HL-60 (cell line): ENCODE measurements at regions not wholly inside any gene's neighbourhood (a gene's known extent, or its start where the extent isn't known, plus 50 kb on each side); places are given as distances from the start of the nearest gene placed in this dataset.

ENCODE experiments used
- DNase-seq, 2 experiments: peaks; one replicate each; pipeline ENCODE4 v3.0.0-alpha.2; 2010 to 2020; ENCODE audit warnings: low read depth in 1 of 2, low spot score in 1 of 2
- H3K27ac ChIP-seq: fragments of 250-450 bp; sonication (Bioruptor Pico); replicated peaks from 2 replicates; pipeline ENCODE4 v1.5.1; 2020; ENCODE audit warnings: mild to moderate bottlenecking, moderate library complexity
- H3K27me3 ChIP-seq: fragments of 250-450 bp; sonication (Bioruptor Pico); 2 replicates; pipeline ENCODE4 v1.5.1; 2021; ENCODE audit warnings: mild to moderate bottlenecking, moderate library complexity; ENCODE audit not compliant: insufficient read depth, poor library complexity, severe bottlenecking
- H3K4me3 ChIP-seq: replicated peaks from 2 replicates; pipeline ENCODE4 v1.5.1; 2011; ENCODE audit warnings: mild to moderate bottlenecking, control low read depth, low read length; ENCODE audit not compliant: insufficient read depth
- CTCF ChIP-seq: IDR thresholded peaks from one replicate; pipeline ENCODE4 v1.5.1; 2011; ENCODE audit warnings: low read length, control low read depth, inconsistent platforms; ENCODE audit not compliant: insufficient read depth
- GABPA ChIP-seq: IDR thresholded peaks from 2 replicates; pipeline ENCODE4 v1.6.1; 2012; ENCODE audit warnings: low read depth
- POLR2AphosphoS5 ChIP-seq: IDR thresholded peaks from 2 replicates; pipeline ENCODE4 v1.6.1; 2012; ENCODE audit warnings: low read depth
- SPI1 ChIP-seq: IDR thresholded peaks from 2 replicates; pipeline ENCODE4 v1.6.1; 2012; ENCODE audit warnings: low read depth, mild to moderate bottlenecking, borderline replicate concordance
- TF ChIP-seq, protein P1 (sequence below): IDR thresholded peaks from 2 replicates; pipeline ENCODE4 v1.6.1; 2012; ENCODE audit warnings: low read depth; ENCODE audit not compliant: insufficient replicate concordance

DNA sequence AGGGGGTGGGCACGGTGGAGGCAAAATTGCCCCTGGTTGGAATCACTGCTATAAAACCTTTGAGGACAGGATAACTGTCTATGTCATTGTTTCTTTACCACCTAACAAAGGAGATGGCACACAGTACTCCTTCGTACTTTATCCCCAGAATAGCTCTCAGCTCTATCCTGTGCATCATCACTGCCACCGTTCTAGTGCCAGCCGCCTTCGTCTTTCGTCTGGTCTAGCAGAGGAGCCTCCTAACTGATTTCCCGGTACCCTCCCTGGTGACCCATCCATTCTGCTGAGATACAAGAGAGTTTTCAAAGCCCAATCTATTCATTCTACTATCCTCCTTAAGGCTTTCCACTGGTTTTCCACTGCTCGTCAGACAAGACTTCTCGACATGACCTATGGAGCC is 67.9 kb upstream of the PRICKLE2 start:
- no peak for DNase-seq

DNA sequence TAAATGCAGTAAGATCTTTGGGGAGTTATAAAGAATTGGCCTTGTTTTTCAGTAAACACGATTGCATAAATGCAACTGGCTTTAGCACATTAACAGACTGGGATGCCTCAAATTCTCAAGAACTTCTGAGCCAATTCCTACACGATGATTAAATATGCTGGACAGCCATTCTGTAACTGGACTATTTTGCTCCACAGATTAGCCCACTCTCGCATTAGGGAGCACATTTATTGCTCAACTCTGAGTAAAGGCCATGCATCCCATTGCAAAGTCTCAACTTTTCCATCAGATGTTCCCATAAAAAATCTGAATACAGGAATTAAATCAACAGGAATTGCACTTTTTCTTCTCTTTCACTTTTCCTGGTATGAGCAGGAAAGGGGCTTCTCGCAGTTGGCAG is 66.7 kb upstream of the PRICKLE2 start:
- Histone ChIP-seq H3K27me3 (no peaks in the 10 kb centered on the region), H3K4me3 (no peak overlapping the region), H3K27ac (no peak overlapping the region)
- no peak for DNase-seq
- TF ChIP-seq GABPA: no peak
- TF ChIP-seq, protein P1, sequence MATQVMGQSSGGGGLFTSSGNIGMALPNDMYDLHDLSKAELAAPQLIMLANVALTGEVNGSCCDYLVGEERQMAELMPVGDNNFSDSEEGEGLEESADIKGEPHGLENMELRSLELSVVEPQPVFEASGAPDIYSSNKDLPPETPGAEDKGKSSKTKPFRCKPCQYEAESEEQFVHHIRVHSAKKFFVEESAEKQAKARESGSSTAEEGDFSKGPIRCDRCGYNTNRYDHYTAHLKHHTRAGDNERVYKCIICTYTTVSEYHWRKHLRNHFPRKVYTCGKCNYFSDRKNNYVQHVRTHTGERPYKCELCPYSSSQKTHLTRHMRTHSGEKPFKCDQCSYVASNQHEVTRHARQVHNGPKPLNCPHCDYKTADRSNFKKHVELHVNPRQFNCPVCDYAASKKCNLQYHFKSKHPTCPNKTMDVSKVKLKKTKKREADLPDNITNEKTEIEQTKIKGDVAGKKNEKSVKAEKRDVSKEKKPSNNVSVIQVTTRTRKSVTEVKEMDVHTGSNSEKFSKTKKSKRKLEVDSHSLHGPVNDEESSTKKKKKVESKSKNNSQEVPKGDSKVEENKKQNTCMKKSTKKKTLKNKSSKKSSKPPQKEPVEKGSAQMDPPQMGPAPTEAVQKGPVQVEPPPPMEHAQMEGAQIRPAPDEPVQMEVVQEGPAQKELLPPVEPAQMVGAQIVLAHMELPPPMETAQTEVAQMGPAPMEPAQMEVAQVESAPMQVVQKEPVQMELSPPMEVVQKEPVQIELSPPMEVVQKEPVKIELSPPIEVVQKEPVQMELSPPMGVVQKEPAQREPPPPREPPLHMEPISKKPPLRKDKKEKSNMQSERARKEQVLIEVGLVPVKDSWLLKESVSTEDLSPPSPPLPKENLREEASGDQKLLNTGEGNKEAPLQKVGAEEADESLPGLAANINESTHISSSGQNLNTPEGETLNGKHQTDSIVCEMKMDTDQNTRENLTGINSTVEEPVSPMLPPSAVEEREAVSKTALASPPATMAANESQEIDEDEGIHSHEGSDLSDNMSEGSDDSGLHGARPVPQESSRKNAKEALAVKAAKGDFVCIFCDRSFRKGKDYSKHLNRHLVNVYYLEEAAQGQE: no peak
- no peak for TF ChIP-seq CTCF
- no peak for TF ChIP-seq SPI1
- no peak for TF ChIP-seq POLR2AphosphoS5

More for the DNA sequence above, 67.9 kb upstream of the PRICKLE2 start:
- no peak overlapping the region for H3K4me3 ChIP-seq
- TF ChIP-seq POLR2AphosphoS5 (no peak), GABPA (no peak), SPI1 (no peak), CTCF (no peak)
- TF ChIP-seq, protein P1: no peak
- H3K27ac ChIP-seq: no peak overlapping the region
- H3K27me3 ChIP-seq: no peaks in the 10 kb centered on the region

DNA sequence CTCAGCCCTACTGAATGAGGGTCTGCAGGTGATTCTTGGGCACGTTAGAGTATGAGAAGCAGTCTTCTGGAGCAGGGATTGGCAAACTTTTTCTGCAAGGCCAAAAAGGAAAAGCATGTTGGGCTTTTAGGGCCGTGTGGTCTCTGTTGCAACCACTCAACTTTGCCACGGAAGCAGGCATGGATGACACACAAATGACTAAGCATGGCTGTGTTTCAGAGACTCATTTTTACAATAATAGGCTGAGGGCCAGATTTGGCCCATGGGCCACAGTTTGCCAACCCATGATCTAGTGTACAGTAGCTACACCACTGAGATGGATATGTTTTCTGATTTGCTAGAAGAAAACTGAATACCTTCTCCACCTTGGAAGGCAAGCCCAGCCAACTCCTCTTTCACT is 66.1 kb upstream of the PRICKLE2 start:
- no peak overlapping the region for H3K27ac ChIP-seq
- peak; percentile 1 to 36 for DNase-seq
- H3K4me3 ChIP-seq: no peak overlapping the region
- H3K27me3 ChIP-seq: no peaks in the 10 kb centered on the region
- TF ChIP-seq GABPA (no peak), POLR2AphosphoS5 (no peak), CTCF (no peak), SPI1 (no peak)
- TF ChIP-seq, protein P1: no peak
